Head of caudate nucleus (tissue), 42 donors: ENCODE measurements at regions not wholly inside any gene's neighbourhood (a gene's known extent, or its start where the extent isn't known, plus 50 kb on each side); places are given as distances from the start of the nearest gene placed in this dataset.
A peak's percentile ranks its signal among the peaks of the same experiment; 100 is the strongest.

Experiments used
- DNase-seq, 42 donors: peaks; one replicate each; pipeline versions ENCODE4 v3.0.0 to v3.0.0-alpha.2; 2020 to 2021; ENCODE audit warnings: mixed read lengths in 7 of 42
- intact Hi-C: fragments of 100-400 bp; cut with DNase I; formaldehyde crosslinking; loops from one replicate; pipeline ENCODE4 v1.15.0; 2022

- DNase-seq = peak in 1 of 42 donors; percentile 16
- intact Hi-C loops = no loop called here
Observed at GRCh38 chr9:61674882-61675281, 485.0 kb downstream of the SPATA31A7 start.
